Gastrocnemius medialis (tissue), 4 donors: ENCODE measurements at regions not wholly inside any gene's neighbourhood (a gene's known extent, or its start where the extent isn't known, plus 50 kb on each side); places are given as distances from the start of the nearest gene placed in this dataset.
A peak's percentile ranks its signal among the peaks of the same experiment; 100 is the strongest.

ENCODE experiments used
- CTCF ChIP-seq, 5 experiments: fragments of 450-650 bp in 3 of 5; fragments of 200-600 bp in 2 of 5; sonication (generic) in 2 of 5; IDR thresholded peaks in 4 of 5; conservative IDR thresholded peaks in 1 of 5; 1 replicate in 4 of 5; 2 replicates in 1 of 5; pipeline ENCODE4 v1.5.1; 2016 to 2019; ENCODE audit warnings: antibody characterized with exemption in 5 of 5, mild to moderate bottlenecking in 3 of 5, moderate library complexity in 3 of 5
- POLR2A ChIP-seq, 2 donors: fragments of 450-650 bp; IDR thresholded peaks; one replicate each; pipeline ENCODE4 v1.6.1; 2017; ENCODE audit warnings: antibody characterized with exemption in 2 of 2, mild to moderate bottlenecking in 2 of 2, moderate library complexity in 2 of 2

GRCh38 chr17:72556944-72557826 lies 436.4 kb downstream of the SOX9 start:
- TF ChIP-seq CTCF (IDR thresholded peaks at IDR 0.05 in 4 of 5, conservative IDR thresholded peaks at IDR 0.05 in 1 of 5): peak in 4 of 5 experiments; percentile 33 to 62 (median 50)
- TF ChIP-seq POLR2A (IDR thresholded peaks at IDR 0.05): no peak
